AG04449 (cell line): ENCODE measurements at regions not wholly inside any gene's neighbourhood (a gene's known extent, or its start where the extent isn't known, plus 50 kb on each side); places are given as distances from the start of the nearest gene placed in this dataset.

ENCODE experiments used
- CTCF ChIA-PET: fragments of 350-600 bp; formaldehyde crosslinking; extraction: SDS; loops from one replicate; lab custom pipeline; 2021; ENCODE audit warnings: antibody characterized with exemption; lab: Yijun Ruan, JAX
- POLR2A ChIA-PET: fragments of 400-600, 350-600 bp; formaldehyde crosslinking; extraction: SDS; loops from one replicate; lab custom pipeline; 2020; ENCODE audit warnings: antibody characterized with exemption, inconsistent platforms; lab: Yijun Ruan, JAX
- DNase-seq: peaks from one replicate; pipeline ENCODE4 v3.0.0-alpha.2; 2010; ENCODE audit warnings: low read depth, low spot score
- H3K4me3 ChIP-seq: 2 replicates; pipeline ENCODE4 v1.5.1; 2011; ENCODE audit warnings: low read depth, mild to moderate bottlenecking, control low read depth, low read length
- CTCF ChIP-seq: IDR thresholded peaks from one replicate; pipeline ENCODE4 v1.5.1; 2011; ENCODE audit warnings: mild to moderate bottlenecking, moderate library complexity, low read length, control low read depth, inconsistent platforms; ENCODE audit not compliant: insufficient read depth; ENCODE audit errors: missing control alignments

GRCh38 chr2:116737951-116738350, 1076.5 kb upstream of the DDX18 start:
- ChIA-PET CTCF (no interaction called here), POLR2A (no interaction called here)
- no peak for TF ChIP-seq CTCF
- no peak for DNase-seq
- H3K4me3 ChIP-seq: no peak overlapping the region

- POLR2A ChIA-PET: no interaction called here
- no peak for DNase-seq
- no peak for TF ChIP-seq CTCF
- no peak overlapping the region for H3K4me3 ChIP-seq
- CTCF ChIA-PET: no interaction called here
These were observed 1067.4 kb upstream of the DDX18 start for GRCh38 chr2:116747103-116747502.

GRCh38 chr2:116749994-116750393, 1064.5 kb upstream of the DDX18 start:
- no peak overlapping the region for H3K4me3 ChIP-seq
- ChIA-PET CTCF (no interaction called here), POLR2A (no interaction called here)
- no peak for DNase-seq
- TF ChIP-seq CTCF: no peak

- no peak for TF ChIP-seq CTCF
- no peak for DNase-seq
These were observed 1060.0 kb upstream of the DDX18 start for GRCh38 chr2:116754381-116755101.

GRCh38 chr2:116761864-116762263, 1052.6 kb upstream of the DDX18 start:
- TF ChIP-seq CTCF: no peak
- POLR2A ChIA-PET: no interaction called here
- CTCF ChIA-PET: no interaction called here
- no peak overlapping the region for H3K4me3 ChIP-seq
- DNase-seq: no peak

More at GRCh38 chr2:116754381-116755101, 1060.0 kb upstream of the DDX18 start:
- CTCF ChIA-PET: no interaction called here
- POLR2A ChIA-PET: no interaction called here
- no peak overlapping the region for H3K4me3 ChIP-seq

- DNase-seq: no peak
- no peak for TF ChIP-seq CTCF
- no peak overlapping the region for H3K4me3 ChIP-seq
- ChIA-PET CTCF (no interaction called here), POLR2A (no interaction called here)
These were observed 1045.0 kb upstream of the DDX18 start for GRCh38 chr2:116769514-116769913.
